GM12872 (cell line): ENCODE measurements at regions not wholly inside any gene's neighbourhood (a gene's known extent, or its start where the extent isn't known, plus 50 kb on each side); places are given as distances from the start of the nearest gene placed in this dataset.

Experiments
- CTCF ChIP-seq: IDR thresholded peaks from 3 replicates; pipeline ENCODE4 v1.5.1; 2011; ENCODE audit warnings: low read depth, mild to moderate bottlenecking, low read length, moderate library complexity; ENCODE audit not compliant: insufficient read depth

GRCh38 chr7:25822823-25823222 is 329.2 kb upstream of the NFE2L3 start:
- no peak for TF ChIP-seq CTCF

GRCh38 chr7:25823571-25823970 is 328.4 kb upstream of the NFE2L3 start:
- no peak for TF ChIP-seq CTCF

- no peak for TF ChIP-seq CTCF
Measured at GRCh38 chr7:25828468-25828867, 323.5 kb upstream of the NFE2L3 start.

GRCh38 chr7:25829663-25830062 is 322.3 kb upstream of the NFE2L3 start:
- TF ChIP-seq CTCF: no peak

GRCh38 chr7:25830215-25830614 is 321.8 kb upstream of the NFE2L3 start:
- TF ChIP-seq CTCF: no peak

- TF ChIP-seq CTCF: no peak
Measured at GRCh38 chr7:25831062-25831691, 320.8 kb upstream of the NFE2L3 start.

- no peak for TF ChIP-seq CTCF
Measured at GRCh38 chr7:25831831-25832411, 320.1 kb upstream of the NFE2L3 start.
